Suprapubic skin (tissue), 4 donors: ENCODE measurements at regions not wholly inside any gene's neighbourhood (a gene's known extent, or its start where the extent isn't known, plus 50 kb on each side); places are given as distances from the start of the nearest gene placed in this dataset.
A peak's percentile ranks its signal among the peaks of the same experiment; 100 is the strongest.
"Not testable (repeated sequence)": the region's sequence is repeated elsewhere in the genome, so short reads cannot be mapped to it uniquely, and the experiment has no call there.

Source experiments
- DNase-seq, 2 donors: peaks; one replicate each; pipeline ENCODE4 v3.0.0-alpha.2; 2019; ENCODE audit warnings: low spot score in 2 of 2
- H3K27ac ChIP-seq: fragments of 200-600 bp; sonication (generic); one replicate; pipeline ENCODE4 v1.5.1; 2019
- H3K27me3 ChIP-seq: fragments of 200-600 bp; sonication (generic); one replicate; pipeline ENCODE4 v1.5.1; 2019
- H3K36me3 ChIP-seq: fragments of 200-600 bp; sonication (generic); one replicate; pipeline ENCODE4 v1.5.1; 2019
- H3K4me1 ChIP-seq: fragments of 200-600 bp; sonication (generic); one replicate; pipeline ENCODE4 v1.5.1; 2019
- H3K4me3 ChIP-seq: fragments of 200-600 bp; sonication (generic); one replicate; pipeline ENCODE4 v1.5.1; 2019; ENCODE audit warnings: mild to moderate bottlenecking
- H3K9me3 ChIP-seq: fragments of 200-600 bp; sonication (generic); one replicate; pipeline ENCODE4 v1.5.1; 2019
- EP300 ChIP-seq: sonication (generic); formaldehyde crosslinking; IDR thresholded peaks from one replicate; pipeline ENCODE4 v1.6.1; 2017; ENCODE audit warnings: antibody characterized with exemption
- POLR2A ChIP-seq, 2 donors: fragments of 450-650 bp; IDR thresholded peaks; one replicate each; pipeline ENCODE4 v1.6.1; 2017; ENCODE audit warnings: antibody characterized with exemption in 2 of 2, mild to moderate bottlenecking in 2 of 2, moderate library complexity in 2 of 2
- POLR2AphosphoS5 ChIP-seq, 3 donors: sonication (generic); formaldehyde crosslinking; IDR thresholded peaks; one replicate each; pipeline ENCODE4 v1.6.1; 2017; ENCODE audit warnings: antibody characterized with exemption in 3 of 3
- WGBS: methylation state at CpG from one replicate; pipeline ENCODE4 v1.1.5; 2018; 5-methylcytosine and 5-hydroxymethylcytosine counted together
- TF ChIP-seq, protein P1 (sequence below), 2 donors: fragments of 200-600 bp in 1 of 2; fragments of 450-650 bp in 1 of 2; sonication (generic) in 1 of 2; IDR thresholded peaks; one replicate each; pipeline ENCODE4 v1.5.1; 2016 to 2019; ENCODE audit warnings: antibody characterized with exemption in 2 of 2, mild to moderate bottlenecking in 1 of 2, moderate library complexity in 1 of 2

DNA sequence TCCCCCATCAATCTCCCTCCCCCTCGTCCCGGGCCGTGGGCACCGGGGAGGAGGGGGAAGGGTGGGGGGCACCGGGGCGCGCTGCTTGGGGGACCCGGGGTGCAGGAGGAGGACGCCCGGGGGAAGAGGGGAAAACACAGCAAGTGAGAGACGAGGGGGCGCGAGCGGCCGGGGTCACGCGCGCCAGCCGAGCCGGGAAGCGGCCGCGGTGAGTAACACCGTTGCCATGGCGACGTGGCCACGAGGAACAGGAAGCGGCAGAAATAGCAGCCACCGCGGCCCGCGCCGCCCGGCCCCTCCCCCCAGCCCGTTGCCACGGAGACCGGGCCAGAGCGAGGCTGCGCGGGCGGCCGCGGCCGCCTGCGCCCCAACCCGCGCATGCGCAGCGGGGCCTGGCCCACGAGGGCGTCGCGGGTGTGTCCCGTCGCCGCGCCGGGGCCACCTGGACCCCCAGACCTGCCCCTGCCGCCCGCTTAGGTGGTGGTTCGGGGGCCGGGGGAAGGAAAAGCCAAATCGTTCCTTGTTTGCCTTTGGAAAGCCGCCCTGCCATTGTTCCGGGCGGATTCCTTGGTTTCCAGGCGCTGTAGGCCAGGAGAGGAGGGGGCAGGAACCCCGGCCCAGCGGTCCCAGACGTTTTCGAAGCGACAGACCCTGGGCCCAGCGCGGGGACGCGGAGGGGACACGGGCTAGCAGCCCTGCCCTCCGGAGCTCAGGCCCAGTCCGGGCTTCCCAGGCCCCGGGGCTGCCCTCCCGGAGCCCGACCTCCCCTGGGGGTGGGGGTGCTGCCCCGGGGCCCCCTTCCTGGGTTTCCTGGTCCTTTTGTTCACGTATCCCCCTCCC, 207.1 kb downstream of the C9orf50 start:
- under 1% methylated on average over 34 of the region's 84 CpGs for WGBS
- Histone ChIP-seq H3K4me1 (peaks cover 46% of the 10 kb centered on the region), H3K36me3 (no peaks in the 10 kb centered on the region), H3K9me3 (no peaks in the 10 kb centered on the region), H3K4me3 (peak overlapping the region; percentile 60), H3K27me3 (no peaks in the 10 kb centered on the region), H3K27ac (peak overlapping the region; percentile 99)
- TF ChIP-seq POLR2A (IDR thresholded peaks at IDR 0.05): peak; percentile 30 to 92
- TF ChIP-seq POLR2AphosphoS5 (IDR thresholded peaks at IDR 0.05): peak; percentile 24 to 70 (median 65)
- TF ChIP-seq, protein P1, sequence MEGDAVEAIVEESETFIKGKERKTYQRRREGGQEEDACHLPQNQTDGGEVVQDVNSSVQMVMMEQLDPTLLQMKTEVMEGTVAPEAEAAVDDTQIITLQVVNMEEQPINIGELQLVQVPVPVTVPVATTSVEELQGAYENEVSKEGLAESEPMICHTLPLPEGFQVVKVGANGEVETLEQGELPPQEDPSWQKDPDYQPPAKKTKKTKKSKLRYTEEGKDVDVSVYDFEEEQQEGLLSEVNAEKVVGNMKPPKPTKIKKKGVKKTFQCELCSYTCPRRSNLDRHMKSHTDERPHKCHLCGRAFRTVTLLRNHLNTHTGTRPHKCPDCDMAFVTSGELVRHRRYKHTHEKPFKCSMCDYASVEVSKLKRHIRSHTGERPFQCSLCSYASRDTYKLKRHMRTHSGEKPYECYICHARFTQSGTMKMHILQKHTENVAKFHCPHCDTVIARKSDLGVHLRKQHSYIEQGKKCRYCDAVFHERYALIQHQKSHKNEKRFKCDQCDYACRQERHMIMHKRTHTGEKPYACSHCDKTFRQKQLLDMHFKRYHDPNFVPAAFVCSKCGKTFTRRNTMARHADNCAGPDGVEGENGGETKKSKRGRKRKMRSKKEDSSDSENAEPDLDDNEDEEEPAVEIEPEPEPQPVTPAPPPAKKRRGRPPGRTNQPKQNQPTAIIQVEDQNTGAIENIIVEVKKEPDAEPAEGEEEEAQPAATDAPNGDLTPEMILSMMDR (IDR thresholded peaks at IDR 0.05): no peak
- TF ChIP-seq EP300: no peak
- DNase-seq: peak; percentile 99

DNA sequence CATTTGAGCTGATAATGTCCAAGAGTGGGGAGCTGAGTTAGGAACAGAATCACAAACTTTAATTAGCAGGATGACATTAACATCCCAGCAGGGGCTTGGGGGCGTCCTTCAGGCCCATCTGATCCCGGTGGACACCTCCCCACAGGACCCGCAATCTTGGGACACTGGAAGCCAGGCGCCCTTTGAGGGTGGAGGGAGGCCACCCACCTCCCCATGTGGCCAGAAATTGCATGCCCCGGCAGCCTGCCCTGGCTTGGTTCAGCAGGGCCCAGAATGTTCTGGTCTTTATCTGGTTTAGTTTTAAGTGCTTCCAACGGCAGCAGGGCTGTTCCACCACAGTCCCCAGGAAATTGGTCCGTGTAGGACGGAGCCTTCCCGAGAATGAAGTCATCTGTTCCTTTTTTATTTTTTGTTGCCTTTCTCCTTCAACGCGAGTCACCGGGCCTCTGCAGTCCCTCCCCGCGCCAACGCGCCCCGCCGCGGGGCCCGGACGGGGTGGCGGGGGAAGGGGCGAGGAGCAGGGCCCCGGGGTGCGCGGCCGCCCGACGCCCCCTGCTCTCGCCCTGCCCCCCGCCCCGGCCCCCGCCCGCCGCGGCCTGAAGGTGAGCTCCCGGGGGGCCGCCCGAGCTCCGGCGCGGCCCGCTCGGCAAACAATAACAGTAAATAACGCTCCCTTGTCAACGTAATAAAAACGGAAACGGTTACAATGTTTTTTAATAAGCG, 207.9 kb downstream of the C9orf50 start:
- Histone ChIP-seq H3K27me3 (no peaks in the 10 kb centered on the region), H3K27ac (peak overlapping the region; percentile 99), H3K36me3 (no peaks in the 10 kb centered on the region), H3K9me3 (no peaks in the 10 kb centered on the region), H3K4me3 (peak overlapping the region; percentile 60), H3K4me1 (peaks cover 54% of the 10 kb centered on the region)
- WGBS: under 1% methylated on average over 37 of the region's 49 CpGs
- peak in 1 of 2 donors; percentile 79 for DNase-seq
- TF ChIP-seq, protein P1 (IDR thresholded peaks at IDR 0.05): no peak
- TF ChIP-seq POLR2A (IDR thresholded peaks at IDR 0.05) (peak in 1 of 2 donors; percentile 56), POLR2AphosphoS5 (IDR thresholded peaks at IDR 0.05) (peak in 1 of 3 donors; percentile 22), EP300 (no peak)

DNA sequence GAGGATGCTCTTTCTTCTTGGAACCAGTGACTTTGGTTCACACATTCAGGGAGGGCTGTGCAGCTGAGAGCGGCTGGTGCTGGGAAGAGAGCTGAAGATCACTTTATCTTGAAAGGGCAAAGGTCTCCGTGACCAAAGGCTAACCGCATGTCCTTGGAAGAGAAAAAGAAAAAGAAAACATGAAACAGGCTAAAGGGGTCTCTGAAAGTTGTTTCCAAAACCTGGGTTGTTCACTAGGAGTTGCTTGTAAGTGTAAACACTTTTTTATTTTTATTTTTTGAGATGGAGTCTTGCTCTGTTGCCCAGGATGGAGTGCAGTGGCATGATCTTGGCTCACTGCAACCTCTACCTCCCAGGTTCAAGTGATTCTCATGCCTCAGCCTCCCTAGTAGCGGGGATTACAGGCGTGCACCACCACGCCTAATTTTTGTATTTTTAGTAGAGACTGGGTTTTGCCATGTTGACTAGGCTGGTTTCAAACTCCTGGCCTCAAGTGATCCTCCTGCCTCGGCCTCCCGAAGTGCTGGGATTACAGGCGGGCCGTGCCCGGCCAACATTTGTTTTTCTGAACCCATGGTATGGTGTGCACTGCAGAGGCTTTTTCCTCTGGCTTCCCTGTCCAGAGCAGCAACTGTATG, 208.6 kb downstream of the C9orf50 start:
- H3K9me3 ChIP-seq, DNase-seq, H3K36me3 ChIP-seq, H3K4me3 ChIP-seq, H3K27me3 ChIP-seq: not testable (repeated sequence)
- WGBS: 84% methylated on average over 11 of the region's 11 CpGs
- Histone ChIP-seq H3K27ac (peak overlapping the region; percentile 99), H3K4me1 (peaks cover 58% of the 10 kb centered on the region)

GRCh38 chr9:129411501-129412175, 209.3 kb downstream of the C9orf50 start:
- Histone ChIP-seq H3K27me3 (no peaks in the 10 kb centered on the region), H3K9me3 (no peaks in the 10 kb centered on the region), H3K4me1 (peaks cover 61% of the 10 kb centered on the region), H3K36me3 (no peaks in the 10 kb centered on the region), H3K27ac (peak overlapping the region; percentile 99), H3K4me3 (no peak overlapping the region)
- no peak for DNase-seq
- 93% methylated on average over 15 of the region's 19 CpGs for WGBS
- TF ChIP-seq, protein P1 (IDR thresholded peaks at IDR 0.05): no peak
- TF ChIP-seq EP300 (no peak), POLR2AphosphoS5 (IDR thresholded peaks at IDR 0.05) (no peak), POLR2A (IDR thresholded peaks at IDR 0.05) (no peak)

DNA sequence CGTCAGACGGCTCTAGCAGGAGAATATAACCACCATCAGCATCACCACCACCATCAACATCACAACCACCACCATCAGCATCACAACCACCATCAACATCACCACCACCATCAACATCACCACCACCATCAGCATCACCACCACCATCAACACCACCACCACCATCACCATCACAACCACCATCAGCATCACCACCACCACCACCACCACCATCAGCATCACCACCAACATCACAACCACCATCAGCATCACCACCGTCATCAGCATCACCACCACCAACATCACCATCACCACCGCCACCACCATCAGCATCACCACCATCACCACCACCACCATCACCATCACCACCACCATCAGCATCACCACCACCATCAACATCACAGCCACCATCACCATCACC, 210.7 kb downstream of the C9orf50 start:
- WGBS: 49% methylated on average over 4 of the region's 4 CpGs
- Histone ChIP-seq H3K4me1 (peaks cover 66% of the 10 kb centered on the region), H3K9me3 (no peaks in the 10 kb centered on the region), H3K27me3 (no peaks in the 10 kb centered on the region), H3K27ac (no peak overlapping the region), H3K4me3 (no peak overlapping the region), H3K36me3 (no peaks in the 10 kb centered on the region)
- TF ChIP-seq POLR2AphosphoS5 (IDR thresholded peaks at IDR 0.05): no peak
- TF ChIP-seq EP300: no peak
- TF ChIP-seq, protein P1 (IDR thresholded peaks at IDR 0.05): no peak
- TF ChIP-seq POLR2A (IDR thresholded peaks at IDR 0.05): no peak
- no peak for DNase-seq
